T-helper 1 cell (primary cell): ENCODE measurements at regions not wholly inside any gene's neighbourhood (a gene's known extent, or its start where the extent isn't known, plus 50 kb on each side); places are given as distances from the start of the nearest gene placed in this dataset.

Source experiments
- DNase-seq, 5 donors: peaks; one replicate each; pipeline ENCODE4 v3.0.0-alpha.2; 2012 to 2020

DNA sequence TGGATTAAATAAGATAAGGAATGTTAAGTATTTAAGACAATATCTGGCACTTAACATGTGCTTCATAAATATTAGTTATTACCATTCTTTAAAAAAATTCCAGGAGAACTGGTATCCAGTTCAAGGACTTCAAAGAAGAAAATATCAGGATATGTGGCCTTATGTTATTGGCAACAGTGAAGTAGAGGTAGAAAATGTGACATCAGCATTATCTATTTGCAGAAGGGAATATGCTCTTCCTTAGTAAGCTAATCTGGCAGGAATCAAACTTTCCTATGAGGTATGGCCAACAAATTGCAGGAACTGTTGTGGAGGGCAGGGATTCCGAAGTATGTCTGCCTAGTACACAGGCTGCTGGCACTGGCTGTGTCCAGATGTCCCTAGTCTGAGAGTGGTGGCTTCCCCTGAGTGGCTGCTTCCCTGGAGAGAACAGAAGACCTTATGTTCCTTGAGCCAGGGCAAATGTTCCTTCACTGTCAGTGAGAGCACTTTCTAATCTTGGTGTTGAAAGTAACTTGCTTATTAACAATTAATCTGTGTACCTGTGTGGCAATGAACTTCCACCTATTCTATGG lies 351.7 kb upstream of the THRB start:
- no peak for DNase-seq

GRCh38 chr3:24850245-24850644 lies 355.6 kb upstream of the THRB start:
- no peak for DNase-seq

GRCh38 chr3:24853685-24854490 lies 359.2 kb upstream of the THRB start:
- DNase-seq: no peak

DNA sequence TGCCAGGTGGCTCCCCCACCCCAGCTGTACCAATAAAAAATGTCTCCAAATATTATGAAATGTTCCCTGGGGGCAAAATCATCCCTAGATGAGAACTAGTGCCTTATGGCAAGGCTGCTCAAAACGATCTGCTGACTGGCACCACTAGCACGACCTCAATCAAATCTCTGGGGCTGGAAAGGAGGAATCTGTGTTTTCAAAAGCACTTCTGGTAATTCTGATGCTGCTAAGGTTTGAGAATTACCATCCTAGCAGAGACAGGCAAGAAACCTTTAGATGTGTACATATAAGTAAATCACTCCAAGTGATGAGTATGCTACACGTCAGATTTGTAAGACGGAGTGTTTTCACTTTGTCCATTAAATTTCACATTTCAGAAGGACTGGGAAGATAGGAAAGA lies 360.1 kb upstream of the THRB start:
- DNase-seq: no peak

- no peak for DNase-seq
Measured at GRCh38 chr3:24857945-24858344, 363.3 kb upstream of the THRB start.

DNA sequence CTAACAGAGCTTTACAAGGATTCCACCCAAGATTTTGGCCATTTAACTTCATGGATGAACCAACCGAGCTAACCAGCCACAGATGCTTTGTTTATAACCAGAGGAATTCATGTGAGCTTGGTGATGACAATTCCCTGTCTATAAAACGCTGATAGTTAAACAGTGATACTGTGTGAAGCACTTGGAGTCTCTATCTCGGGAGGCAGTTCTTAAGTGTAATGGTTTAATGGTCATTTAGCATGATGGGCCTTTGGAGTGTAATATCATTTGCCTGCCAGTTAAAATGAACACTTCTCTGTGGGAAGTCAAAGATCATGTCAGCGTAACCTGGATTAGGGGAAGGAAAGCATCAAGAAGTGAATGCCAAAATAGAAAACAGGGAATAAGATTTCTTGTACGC lies 368.6 kb upstream of the THRB start:
- no peak for DNase-seq

DNA sequence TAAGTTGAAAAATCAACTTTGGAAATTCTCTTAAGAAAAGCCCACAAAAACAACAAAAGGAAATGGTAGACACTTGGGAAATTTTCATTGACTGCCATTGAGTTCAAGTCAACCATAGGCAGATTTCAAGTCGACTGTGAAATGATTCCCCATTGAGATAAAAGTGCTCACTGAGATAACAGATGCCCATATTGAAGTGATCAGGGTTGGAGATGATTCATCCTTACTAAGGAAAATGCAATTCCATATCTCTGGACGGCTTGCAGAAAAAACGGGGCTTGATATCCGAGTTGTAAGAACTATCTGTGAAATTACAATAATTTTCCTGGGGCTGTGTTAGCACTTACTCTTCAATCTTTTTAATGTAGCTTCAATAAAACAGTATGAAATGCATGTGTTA lies 373.1 kb upstream of the THRB start:
- DNase-seq: no peak

DNA sequence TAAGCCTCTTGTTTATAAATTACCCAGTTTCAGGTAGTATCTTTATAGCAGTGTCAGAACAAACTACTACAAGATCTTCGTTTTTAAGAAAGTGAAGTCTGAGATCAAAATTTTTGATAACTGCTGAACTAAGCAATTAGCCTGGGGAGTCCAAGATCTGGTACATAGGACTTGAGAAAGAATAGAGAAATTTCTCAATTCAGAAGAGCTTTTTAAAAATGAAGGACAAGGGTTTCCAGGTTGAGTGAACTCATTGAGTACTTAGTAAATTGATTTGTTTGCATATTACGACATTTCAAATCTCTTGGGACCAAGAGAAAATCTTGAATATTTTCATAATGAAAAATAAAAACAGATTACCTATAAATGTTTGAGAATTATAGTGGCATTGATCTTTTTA lies 386.6 kb upstream of the THRB start:
- no peak for DNase-seq

- no peak for DNase-seq
Measured at GRCh38 chr3:24886501-24886900, 391.9 kb upstream of the THRB start.

DNA sequence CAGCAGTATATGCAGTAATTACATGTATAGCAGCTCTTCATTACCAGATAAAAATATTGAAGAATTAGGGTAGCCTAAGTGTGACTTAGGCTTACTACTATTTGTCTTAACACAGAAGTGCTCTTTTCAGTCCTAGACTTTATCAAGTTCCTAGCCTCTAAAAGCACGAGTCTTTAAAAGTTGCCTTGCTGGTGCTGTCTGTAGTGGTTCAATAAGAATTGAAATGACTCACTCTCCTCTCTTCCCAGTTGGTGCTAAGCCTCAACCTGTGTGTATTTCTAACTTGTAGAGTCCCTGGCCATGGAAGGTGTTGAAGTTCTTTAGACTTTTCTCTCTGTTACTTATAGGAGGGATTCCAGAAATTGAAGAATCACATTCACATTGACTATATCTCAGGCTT lies 395.4 kb upstream of the THRB start:
- no peak for DNase-seq

DNA sequence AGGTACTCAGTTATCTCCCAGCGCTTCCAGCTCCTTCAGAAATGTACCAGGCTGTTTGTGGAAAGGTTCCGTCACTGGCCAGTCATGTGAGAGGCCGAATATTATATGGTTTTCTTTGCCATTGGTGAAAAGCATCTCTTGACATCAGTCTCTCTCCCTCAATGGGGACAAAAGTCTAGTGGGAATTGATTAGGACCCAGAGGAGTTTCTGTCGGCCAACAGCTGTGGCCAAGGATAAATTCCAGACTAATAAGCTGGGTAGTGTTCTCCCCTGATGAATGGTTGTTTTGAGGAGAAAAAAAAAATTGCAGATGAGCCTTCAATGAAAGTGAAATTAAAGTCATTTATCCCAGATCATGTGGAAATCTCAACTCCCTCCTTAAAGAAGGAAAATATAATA lies 404.7 kb upstream of the THRB start:
- no peak for DNase-seq

DNA sequence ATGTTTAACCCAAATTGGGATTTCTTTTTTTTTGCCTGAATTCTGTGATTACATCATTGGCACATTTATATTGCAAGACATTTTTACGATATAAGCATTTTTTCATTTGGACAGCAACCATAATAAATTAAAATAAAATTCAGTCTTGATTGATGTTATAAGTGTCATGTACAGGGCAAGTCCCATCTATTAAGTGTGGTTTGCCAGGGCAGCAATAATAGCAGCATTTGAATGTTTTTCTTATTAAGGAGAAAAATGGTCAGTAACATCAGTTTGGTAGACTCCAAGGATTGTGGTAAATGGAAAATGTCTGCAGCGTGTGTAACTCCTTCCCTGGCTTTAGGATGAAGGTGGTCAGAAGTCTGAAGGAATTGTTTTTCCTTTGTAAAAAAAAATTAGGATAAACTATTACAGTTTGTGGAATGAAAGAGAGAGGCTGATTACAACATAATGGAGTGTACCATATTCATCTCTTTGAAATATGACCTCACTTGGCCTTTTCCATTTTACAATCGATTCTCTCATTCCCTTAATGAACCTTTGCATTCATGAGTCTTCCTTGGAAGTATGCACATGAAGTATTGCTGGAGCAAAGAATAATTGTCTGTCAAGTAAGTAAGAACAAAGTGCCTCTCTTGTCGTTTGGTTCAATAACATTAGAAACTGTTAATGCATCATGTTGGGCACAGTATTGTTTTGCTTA lies 405.4 kb upstream of the THRB start:
- DNase-seq: no peak

GRCh38 chr3:24905266-24905665 lies 410.6 kb upstream of the THRB start:
- DNase-seq: no peak

DNA sequence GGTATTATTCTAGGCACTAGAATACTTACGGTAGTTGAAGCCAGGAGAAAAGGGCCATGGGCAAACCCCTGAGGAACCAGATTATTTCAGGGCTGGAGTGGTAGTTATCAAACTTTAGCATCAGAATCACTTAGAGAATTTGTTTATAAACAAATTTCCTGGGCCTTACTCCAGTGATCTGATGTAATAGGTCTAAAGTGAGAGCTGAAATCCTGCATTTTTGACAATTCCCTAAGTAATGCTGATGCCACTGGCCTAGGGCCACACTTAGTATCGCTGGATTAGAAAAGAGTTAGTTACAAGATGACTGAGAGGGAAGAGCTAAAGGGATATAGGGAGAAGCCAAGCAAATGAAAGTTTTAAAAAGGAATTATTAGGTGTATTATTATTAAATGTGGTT lies 412.5 kb upstream of the THRB start:
- DNase-seq: no peak

DNA sequence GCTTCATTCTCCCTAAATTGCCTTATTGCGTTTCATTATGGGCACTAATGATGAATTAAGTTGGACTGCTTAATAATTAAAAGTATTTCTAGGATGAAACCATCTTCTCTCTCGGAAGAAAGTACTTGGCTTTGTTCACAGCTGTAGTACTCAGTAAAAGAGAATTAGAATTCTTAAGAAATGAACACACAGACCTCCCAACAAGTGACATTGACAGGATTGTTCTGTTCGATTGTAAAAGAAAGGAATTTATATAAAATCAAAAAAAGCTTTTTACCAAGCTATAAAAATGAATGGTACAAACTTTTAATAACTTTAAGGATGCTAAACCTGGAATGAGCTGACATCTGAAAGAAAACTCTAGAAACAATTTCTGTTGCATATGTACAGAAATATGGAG lies 416.4 kb upstream of the THRB start:
- no peak for DNase-seq

DNA sequence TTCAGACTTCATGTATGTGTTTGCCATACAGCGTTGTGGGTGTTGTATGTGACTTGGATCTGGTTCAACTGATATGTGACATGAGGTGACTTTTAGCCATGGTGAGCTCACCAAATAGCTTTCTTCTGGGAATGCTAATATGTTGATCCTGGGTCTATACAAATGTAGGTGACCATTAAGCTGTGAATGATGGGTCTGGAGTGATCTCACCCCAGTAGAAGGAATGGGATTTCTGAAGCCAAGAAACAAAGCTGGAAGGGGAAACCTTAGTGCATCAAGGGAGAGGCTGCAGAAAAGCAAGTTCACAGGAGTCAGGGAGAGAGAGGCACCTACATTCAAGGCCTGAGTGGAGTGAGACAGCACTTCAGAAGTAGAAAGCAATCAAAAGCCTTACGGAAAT lies 421.0 kb upstream of the THRB start:
- DNase-seq: no peak

DNA sequence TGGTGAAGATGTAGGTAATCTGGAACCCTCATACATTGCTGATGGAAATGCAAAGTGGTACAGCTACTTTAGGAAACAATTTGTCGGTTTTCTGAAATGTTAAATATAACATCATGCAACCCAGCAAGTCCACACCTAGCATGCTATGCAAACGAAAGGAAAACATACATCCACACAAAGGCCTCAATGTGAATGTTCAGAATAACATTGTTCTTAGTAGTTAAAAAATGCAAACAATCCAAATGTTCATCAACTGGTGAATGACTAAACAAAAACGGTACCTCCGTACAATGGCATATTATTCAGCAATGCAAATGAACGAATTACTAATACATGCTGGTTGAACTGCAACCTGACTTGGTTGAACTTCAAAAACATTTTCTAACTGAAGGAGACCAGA lies 423.3 kb upstream of the THRB start:
- no peak for DNase-seq

DNA sequence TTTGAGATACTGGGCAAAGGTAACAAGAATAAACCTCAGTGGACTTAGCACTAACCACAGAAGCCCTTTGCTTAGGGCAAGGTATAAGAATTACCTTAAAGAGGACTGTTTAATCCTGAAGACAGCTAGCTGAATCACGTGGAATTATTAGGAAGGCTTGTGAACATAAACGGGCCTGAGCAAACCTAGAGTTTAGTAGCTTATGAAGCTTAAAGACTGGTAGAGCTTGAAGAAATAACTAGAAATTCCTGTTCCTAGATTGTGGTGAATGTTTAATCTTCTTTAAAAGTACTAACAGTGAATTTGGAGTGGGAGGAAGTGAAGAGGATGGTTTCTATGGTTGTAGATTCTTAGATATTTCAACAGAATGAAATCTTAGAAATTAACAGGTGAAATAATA lies 428.9 kb upstream of the THRB start:
- no peak for DNase-seq

- no peak for DNase-seq
Measured at GRCh38 chr3:24929521-24929920, 434.9 kb upstream of the THRB start.

GRCh38 chr3:24933401-24933800 lies 438.8 kb upstream of the THRB start:
- DNase-seq: no peak

DNA sequence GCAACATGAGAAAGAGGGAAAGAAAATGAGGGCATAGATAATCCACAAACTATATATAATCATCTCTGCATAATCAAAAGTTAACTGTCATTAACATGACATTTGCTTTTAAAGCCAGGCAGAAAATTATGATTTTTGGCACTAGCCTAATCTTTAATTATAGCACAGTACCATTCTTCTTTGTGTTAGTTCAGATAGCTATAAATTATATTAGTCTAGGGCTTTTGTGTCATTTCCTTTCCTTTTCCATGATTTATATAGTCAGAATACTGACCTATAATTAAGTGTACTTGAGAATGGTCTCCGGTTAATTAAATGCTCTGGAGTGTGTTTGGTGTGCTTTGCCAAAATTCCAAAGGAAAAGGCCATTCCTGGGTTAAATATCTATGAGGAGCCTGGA lies 441.9 kb upstream of the THRB start:
- DNase-seq: no peak

- DNase-seq: no peak
Measured at GRCh38 chr3:24937228-24937627, 442.6 kb upstream of the THRB start.

- no peak for DNase-seq
Measured at GRCh38 chr3:24937780-24938179, 443.1 kb upstream of the THRB start.

- no peak for DNase-seq
Measured at GRCh38 chr3:24943961-24944360, 449.3 kb upstream of the THRB start.
